RWPE1 (cell line): ENCODE measurements at regions not wholly inside any gene's neighbourhood (a gene's known extent, or its start where the extent isn't known, plus 50 kb on each side); places are given as distances from the start of the nearest gene placed in this dataset.

ENCODE experiments used
- CTCF ChIA-PET: fragments of 350-600 bp; sonication (Branson Sonifier 250); formaldehyde crosslinking; extraction: SDS; loops from one replicate; lab custom pipeline; 2021; lab: Yijun Ruan, JAX
- POLR2A ChIA-PET: fragments of 400-600 bp; formaldehyde crosslinking; extraction: SDS; loops from one replicate; lab custom pipeline; 2020; ENCODE audit warnings: antibody characterized with exemption; ENCODE audit not compliant: low non-redundant PET; lab: Yijun Ruan, JAX
- DNase-seq: peaks from one replicate; pipeline ENCODE4 v3.0.0; 2012; ENCODE audit warnings: low spot score
- H3K27ac ChIP-seq: fragments of 450-650 bp; 2 replicates; pipeline ENCODE4 v1.5.1; 2017
- TF ChIP-seq, protein P1 (sequence below): fragments of 450-650 bp; conservative IDR thresholded peaks from 2 replicates; pipeline ENCODE4 v1.5.1; 2017; ENCODE audit warnings: low read depth, mild to moderate bottlenecking

- ChIA-PET POLR2A (no interaction called here), CTCF (interaction anchor here (0.5 kb wide), 1 partner anchor 1132 kb away, joined by 3 read pairs; no protein-coding TSS in a partner anchor)
- TF ChIP-seq, protein P1, sequence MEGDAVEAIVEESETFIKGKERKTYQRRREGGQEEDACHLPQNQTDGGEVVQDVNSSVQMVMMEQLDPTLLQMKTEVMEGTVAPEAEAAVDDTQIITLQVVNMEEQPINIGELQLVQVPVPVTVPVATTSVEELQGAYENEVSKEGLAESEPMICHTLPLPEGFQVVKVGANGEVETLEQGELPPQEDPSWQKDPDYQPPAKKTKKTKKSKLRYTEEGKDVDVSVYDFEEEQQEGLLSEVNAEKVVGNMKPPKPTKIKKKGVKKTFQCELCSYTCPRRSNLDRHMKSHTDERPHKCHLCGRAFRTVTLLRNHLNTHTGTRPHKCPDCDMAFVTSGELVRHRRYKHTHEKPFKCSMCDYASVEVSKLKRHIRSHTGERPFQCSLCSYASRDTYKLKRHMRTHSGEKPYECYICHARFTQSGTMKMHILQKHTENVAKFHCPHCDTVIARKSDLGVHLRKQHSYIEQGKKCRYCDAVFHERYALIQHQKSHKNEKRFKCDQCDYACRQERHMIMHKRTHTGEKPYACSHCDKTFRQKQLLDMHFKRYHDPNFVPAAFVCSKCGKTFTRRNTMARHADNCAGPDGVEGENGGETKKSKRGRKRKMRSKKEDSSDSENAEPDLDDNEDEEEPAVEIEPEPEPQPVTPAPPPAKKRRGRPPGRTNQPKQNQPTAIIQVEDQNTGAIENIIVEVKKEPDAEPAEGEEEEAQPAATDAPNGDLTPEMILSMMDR: no peak
- no peak for DNase-seq
- no peak overlapping the region for H3K27ac ChIP-seq
These were observed 201.8 kb downstream of the XPNPEP1 start for GRCh38 chr10:109721453-109722064.

GRCh38 chr10:109706026-109706560 lies 217.2 kb downstream of the XPNPEP1 start:
- DNase-seq: no peak
- CTCF ChIA-PET: no interaction called here

DNA sequence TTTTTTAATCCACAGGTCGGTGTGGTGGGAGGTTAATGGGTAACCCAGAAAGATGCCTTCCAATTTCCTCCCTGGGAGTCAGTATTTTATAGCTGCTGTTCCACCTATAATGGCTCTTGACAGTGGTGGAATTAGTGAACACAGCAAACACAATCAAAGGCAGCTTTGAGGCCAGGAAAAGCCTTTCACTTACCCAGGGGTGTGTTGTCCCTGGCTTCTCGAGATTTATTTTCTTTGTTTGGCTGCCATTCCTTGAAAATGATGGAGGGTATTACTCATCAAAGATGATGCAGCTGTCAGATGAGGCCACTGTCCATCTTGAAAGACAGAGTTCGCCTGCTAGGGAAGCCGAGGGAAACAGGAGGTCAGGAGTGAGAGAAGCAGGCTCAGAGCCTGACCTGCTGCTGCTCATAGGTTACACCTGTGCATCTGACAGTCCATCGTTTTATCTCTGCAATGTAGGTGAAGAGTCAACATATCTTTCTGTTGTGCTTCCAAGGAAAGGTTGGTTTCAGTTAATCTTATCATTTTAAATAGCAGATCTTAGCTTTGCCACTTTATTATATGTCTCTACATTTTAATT lies 221.6 kb downstream of the XPNPEP1 start:
- ChIA-PET CTCF (no interaction called here), POLR2A (no interaction called here)
- H3K27ac ChIP-seq: no peak overlapping the region
- TF ChIP-seq, protein P1: no peak
- DNase-seq: no peak

More at GRCh38 chr10:109706026-109706560, 217.2 kb downstream of the XPNPEP1 start:
- POLR2A ChIA-PET: no interaction called here
- TF ChIP-seq, protein P1: no peak
- no peak overlapping the region for H3K27ac ChIP-seq

- POLR2A ChIA-PET: no interaction called here
- no peak for DNase-seq
- no peak overlapping the region for H3K27ac ChIP-seq
- TF ChIP-seq, protein P1: no peak
- CTCF ChIA-PET: no interaction called here
These were observed 224.2 kb downstream of the XPNPEP1 start for GRCh38 chr10:109698882-109699664.

DNA sequence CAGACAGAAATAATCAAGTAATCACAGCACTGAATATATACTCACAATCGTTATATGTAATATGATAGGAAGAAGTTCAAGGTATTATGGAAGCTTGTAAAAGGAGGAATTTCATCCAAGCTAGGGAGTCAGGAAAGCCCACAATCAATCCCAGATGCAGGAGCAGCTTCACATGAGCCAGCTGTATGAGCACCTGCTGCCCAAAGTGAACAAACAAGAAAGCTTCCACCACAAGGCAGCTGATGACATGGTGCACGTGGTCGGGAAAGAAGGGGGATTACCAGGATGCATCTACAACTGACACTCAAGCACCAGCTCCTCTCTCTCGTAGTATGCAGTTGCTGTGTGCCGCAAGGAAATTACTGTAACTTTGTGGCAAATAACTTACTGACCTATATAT lies 225.2 kb downstream of the XPNPEP1 start:
- POLR2A ChIA-PET: no interaction called here
- H3K27ac ChIP-seq: no peak overlapping the region
- DNase-seq: no peak
- CTCF ChIA-PET: no interaction called here
- TF ChIP-seq, protein P1: no peak

- TF ChIP-seq, protein P1: no peak
- POLR2A ChIA-PET: no interaction called here
- CTCF ChIA-PET: no interaction called here
- no peak overlapping the region for H3K27ac ChIP-seq
- DNase-seq: no peak
These were observed 226.1 kb downstream of the XPNPEP1 start for GRCh38 chr10:109696981-109697775.
